ENCODE measurements at regions not wholly inside any gene's neighbourhood (a gene's known extent, or its start where the extent isn't known, plus 50 kb on each side); places are given as distances from the start of the nearest gene placed in this dataset.

GRCh38 chr1:87926131-87926830 is 597.6 kb downstream of the LMO4 start:
- BruUV-seq (replicated peaks), result no TSS peak
- H3K27ac ChIP-seq (ENCODE audit: control insufficient read depth, insufficient read depth), result no peak overlapping the region
- ATAC-seq (no peak), FAIRE-seq (no peak), DNase-seq (ENCODE audit: low read depth, low spot score) (no peak)
- H3K4me3 ChIP-seq, result no peak overlapping the region
- H3K4me1 ChIP-seq (ENCODE audit: control insufficient read depth, insufficient read depth, low read length), result no peaks in the 10 kb centered on the region
- H3K4me2 ChIP-seq (ENCODE audit: control insufficient read depth, insufficient read depth), result no peak overlapping the region
- H2AFZ ChIP-seq (ENCODE audit: control insufficient read depth, low read depth, low read length), result no peak overlapping the region
- H3K9me3 ChIP-seq (replicated peaks; ENCODE audit: control insufficient read depth, insufficient read depth, low read length), result no peaks in the 10 kb centered on the region
- H3K9ac ChIP-seq (ENCODE audit: control insufficient read depth, insufficient read depth, low read length), result no peak overlapping the region
- no peaks in the 10 kb centered on the region for H4K20me1 ChIP-seq (ENCODE audit: control insufficient read depth, insufficient read depth)
- ChIA-PET RAD21 (ENCODE audit: unreplicated experiment) (no interaction called here), CTCF (no interaction called here), POLR2A (no interaction called here), SMC1A (ENCODE audit: uncharacterized antibody, unreplicated experiment) (interaction anchor here (0.9 kb wide), 1 partner anchor 27 kb away, joined by 3 read pairs; no protein-coding TSS in a partner anchor)
- H3K79me2 ChIP-seq (ENCODE audit: control insufficient read depth, insufficient read depth, low read length), result no peaks in the 10 kb centered on the region
- H3K36me3 ChIP-seq (ENCODE audit: control insufficient read depth in 2 of 2, insufficient read depth in 2 of 2, low read length in 1 of 2), result no peaks in the 10 kb centered on the region
- in situ Hi-C loops (cut with MboI), result no loop called here
- intact Hi-C loops (cut with micrococcal nuclease; ENCODE audit: unreplicated experiment), result no loop called here
- TF ChIP-seq SMARCA5 (IDR thresholded peaks at IDR 0.05) (no peak), RELA (IDR thresholded peaks at IDR 0.05; ENCODE audit: borderline replicate concordance, partially characterized antibody) (no peak)
- 12% methylated on average over 3 of the region's 3 CpGs for WGBS (ENCODE audit: insufficient coverage, insufficient replicate concordance, low lambda C conversion rate, missing lambda C conversion rate)
- no peaks in the 10 kb centered on the region for H3K27me3 ChIP-seq (replicated peaks in 1 of 2; ENCODE audit: control insufficient read depth in 2 of 2, insufficient read depth in 2 of 2, low read length in 1 of 2)

- Histone ChIP-seq H3K36me3 (ENCODE audit: control insufficient read depth in 2 of 2, insufficient read depth in 2 of 2, low read length in 1 of 2) (no peaks in the 10 kb centered on the region), H3K27ac (ENCODE audit: control insufficient read depth, insufficient read depth) (no peak overlapping the region), H3K9me3 (replicated peaks; ENCODE audit: control insufficient read depth, insufficient read depth, low read length) (no peaks in the 10 kb centered on the region), H2AFZ (ENCODE audit: control insufficient read depth, low read depth, low read length) (no peak overlapping the region), H3K4me3 (no peak overlapping the region), H4K20me1 (ENCODE audit: control insufficient read depth, insufficient read depth) (no peaks in the 10 kb centered on the region), H3K27me3 (replicated peaks in 1 of 2; ENCODE audit: control insufficient read depth in 2 of 2, insufficient read depth in 2 of 2, low read length in 1 of 2) (no peaks in the 10 kb centered on the region), H3K4me1 (ENCODE audit: control insufficient read depth, insufficient read depth, low read length) (no peaks in the 10 kb centered on the region), H3K79me2 (ENCODE audit: control insufficient read depth, insufficient read depth, low read length) (no peaks in the 10 kb centered on the region), H3K9ac (ENCODE audit: control insufficient read depth, insufficient read depth, low read length) (no peak overlapping the region), H3K4me2 (ENCODE audit: control insufficient read depth, insufficient read depth) (no peak overlapping the region)
- intact Hi-C loops (cut with micrococcal nuclease; ENCODE audit: unreplicated experiment) (no loop called here), in situ Hi-C loops (cut with MboI) (no loop called here)
- ChIA-PET RAD21 (ENCODE audit: unreplicated experiment) (no interaction called here), SMC1A (ENCODE audit: uncharacterized antibody, unreplicated experiment) (interaction anchor here (0.9 kb wide), 1 partner anchor 26 kb away, joined by 3 read pairs; no protein-coding TSS in a partner anchor), CTCF (no interaction called here), POLR2A (no interaction called here)
- no peak for FAIRE-seq
- ATAC-seq, result no peak
- TF ChIP-seq ZBTB33 (IDR thresholded peaks at IDR 0.05), result no peak
- no peak for TF ChIP-seq CHD2 (IDR thresholded peaks at IDR 0.05; ENCODE audit: borderline replicate concordance, low read depth, low read length)
- no peak for TF ChIP-seq FOS (IDR thresholded peaks at IDR 0.05; ENCODE audit: borderline replicate concordance, extremely low read depth, insufficient read length)
- TF ChIP-seq ZZZ3 (IDR thresholded peaks at IDR 0.05; ENCODE audit: control insufficient read depth, insufficient read length, low read depth), result no peak
- TF ChIP-seq USF2 (IDR thresholded peaks at IDR 0.05; ENCODE audit: borderline replicate concordance, low read depth, low read length), result no peak
- no peak for TF ChIP-seq NKRF (conservative IDR thresholded peaks at IDR 0.05)
- TF ChIP-seq HSF1 (IDR thresholded peaks at IDR 0.05; ENCODE audit: low read depth, low read length), result no peak
- BruUV-seq (replicated peaks), result no TSS peak
- DNase-seq (ENCODE audit: low read depth, low spot score), result no peak
- WGBS (ENCODE audit: insufficient coverage, insufficient replicate concordance, low lambda C conversion rate, missing lambda C conversion rate), result 74% methylated on average over 1 of the region's 1 CpG
These were observed 598.2 kb downstream of the LMO4 start for GRCh38 chr1:87926921-87927320.

Data from GM12878 (cell line).